Stimulated activated CD8-positive, alpha-beta memory T cell treated with anti-CD3 and anti-CD28 coated beads, Interleukin-12 subunit alpha, Interleukin-12 subunit beta, amount 100 ng/mL, for 24 hours (primary cell): ENCODE measurements at regions not wholly inside any gene's neighbourhood (a gene's known extent, or its start where the extent isn't known, plus 50 kb on each side); places are given as distances from the start of the nearest gene placed in this dataset.
"Not testable (repeated sequence)": the region's sequence is repeated elsewhere in the genome, so short reads cannot be mapped to it uniquely, and the experiment has no call there.

Experiments
- DNase-seq: peaks from one replicate; pipeline ENCODE4 v3.0.0-alpha.2; 2020; ENCODE audit errors: extremely low read depth

DNA sequence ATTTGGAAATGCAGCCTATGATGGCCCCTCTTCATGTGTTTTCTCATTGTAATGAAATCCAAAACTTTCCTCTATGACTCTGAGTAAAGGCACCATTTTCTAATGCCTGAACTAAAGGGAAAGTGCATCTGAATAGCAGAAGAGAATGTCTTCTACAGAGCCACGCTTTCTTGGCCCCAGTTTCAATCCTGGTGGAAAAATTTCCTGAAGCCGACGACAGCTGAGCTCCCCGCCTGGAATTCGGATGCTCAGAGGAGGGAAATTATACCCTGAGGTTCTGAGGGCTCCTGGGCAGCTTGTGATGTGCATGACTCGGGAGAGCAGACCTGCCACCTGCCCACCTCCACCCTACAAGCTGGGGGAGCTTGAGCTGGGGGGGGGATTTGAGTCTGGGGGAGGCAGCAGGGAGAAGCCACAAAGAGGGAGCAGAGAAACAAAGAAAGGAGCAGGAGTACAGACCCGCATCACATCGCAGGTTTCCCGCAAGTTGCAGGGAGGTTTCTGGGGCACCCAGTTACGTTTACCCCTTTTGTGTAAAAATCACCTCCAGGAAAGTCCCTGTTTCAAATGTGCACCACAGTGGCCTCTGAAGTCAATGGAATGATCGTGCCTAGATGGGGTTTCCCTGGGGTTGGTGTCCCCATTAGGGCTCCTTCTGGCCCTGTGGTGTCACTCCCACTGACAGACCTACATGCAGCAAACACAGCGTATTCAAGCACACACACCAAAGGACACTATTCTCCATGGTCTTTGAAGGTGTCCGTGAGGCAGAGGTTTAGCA is 145.6 kb upstream of the RBPJ start:
- no peak for DNase-seq

DNA sequence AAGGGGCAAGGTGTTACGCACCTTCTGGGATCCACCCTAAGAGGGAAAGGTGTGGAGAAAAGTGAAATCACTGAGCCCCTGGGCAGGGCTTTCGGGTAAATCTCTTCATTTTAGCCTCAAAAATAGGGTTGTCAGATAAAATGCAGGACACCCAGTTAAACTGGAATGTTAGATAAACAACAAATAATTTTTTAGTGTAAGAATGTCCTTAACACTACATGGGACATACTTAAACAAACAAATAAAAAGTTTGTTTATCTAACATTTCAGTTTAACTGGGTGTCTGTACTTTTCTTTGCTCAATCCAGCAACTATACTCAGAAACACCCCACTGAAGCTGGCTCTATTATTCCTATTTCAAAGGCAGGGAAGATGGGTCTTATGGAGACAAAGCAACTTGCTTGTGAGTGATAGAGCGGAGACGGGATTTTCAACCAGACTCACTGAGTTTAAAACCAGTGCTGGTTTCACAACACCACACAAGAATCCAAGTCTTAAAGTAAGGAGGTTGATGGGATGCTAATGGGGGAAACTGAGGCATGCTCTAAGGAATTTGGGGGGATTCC is 144.8 kb upstream of the RBPJ start:
- DNase-seq, result no peak

DNA sequence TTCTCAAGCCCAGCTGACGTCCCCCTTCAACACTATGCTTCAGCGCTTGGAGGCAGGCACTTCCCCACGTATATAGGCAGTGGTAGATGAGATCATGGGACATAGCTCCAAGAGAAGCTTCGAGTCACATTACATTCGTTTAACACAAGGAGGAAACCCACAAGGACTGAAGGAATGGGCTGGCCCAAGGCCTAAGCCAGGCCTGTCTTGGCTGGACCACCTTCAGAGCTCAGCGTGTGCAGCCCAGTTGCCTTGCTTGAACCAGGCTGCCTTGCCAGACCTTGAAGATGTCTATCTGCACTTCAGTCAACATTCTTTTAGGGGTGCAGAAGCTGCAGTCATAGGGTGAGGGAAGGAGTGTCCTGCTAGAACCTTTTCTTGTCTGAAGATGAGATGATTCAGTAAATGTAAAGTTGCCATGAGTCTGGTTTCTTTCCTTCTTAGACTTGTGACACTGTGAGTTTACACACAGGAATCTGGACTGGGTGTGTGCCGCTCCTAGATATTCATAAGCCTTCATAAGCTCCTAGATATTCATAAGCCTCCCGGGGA is 144.1 kb upstream of the RBPJ start:
- no peak for DNase-seq

- no peak for DNase-seq
Observed at GRCh38 chr4:26178854-26179253, 142.0 kb upstream of the RBPJ start.

GRCh38 chr4:26179316-26179760 is 141.5 kb upstream of the RBPJ start:
- no peak for DNase-seq

- no peak for DNase-seq
Observed at GRCh38 chr4:26181616-26182015, 139.2 kb upstream of the RBPJ start.

DNA sequence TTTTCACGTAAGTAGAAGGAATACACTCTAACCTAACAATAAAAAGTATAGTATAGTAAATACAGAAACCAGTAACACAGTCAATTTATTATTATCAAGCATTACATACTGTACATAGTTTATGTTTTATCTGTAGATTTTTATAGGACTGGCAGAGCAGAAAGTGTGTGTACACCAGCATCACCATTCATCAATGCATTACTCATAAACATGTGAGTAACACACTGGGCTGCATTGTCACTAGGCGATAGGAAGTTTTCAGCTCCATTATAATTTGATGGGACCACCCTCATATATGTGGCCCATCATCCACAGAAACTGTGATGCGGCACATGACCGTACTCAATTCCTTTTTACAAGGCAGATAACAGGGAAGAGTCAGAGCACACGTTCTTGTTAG is 137.8 kb upstream of the RBPJ start:
- no peak for DNase-seq

GRCh38 chr4:26185436-26185835 is 135.4 kb upstream of the RBPJ start:
- no peak for DNase-seq

GRCh38 chr4:26191353-26191752 is 129.5 kb upstream of the RBPJ start:
- DNase-seq, result no peak

DNA sequence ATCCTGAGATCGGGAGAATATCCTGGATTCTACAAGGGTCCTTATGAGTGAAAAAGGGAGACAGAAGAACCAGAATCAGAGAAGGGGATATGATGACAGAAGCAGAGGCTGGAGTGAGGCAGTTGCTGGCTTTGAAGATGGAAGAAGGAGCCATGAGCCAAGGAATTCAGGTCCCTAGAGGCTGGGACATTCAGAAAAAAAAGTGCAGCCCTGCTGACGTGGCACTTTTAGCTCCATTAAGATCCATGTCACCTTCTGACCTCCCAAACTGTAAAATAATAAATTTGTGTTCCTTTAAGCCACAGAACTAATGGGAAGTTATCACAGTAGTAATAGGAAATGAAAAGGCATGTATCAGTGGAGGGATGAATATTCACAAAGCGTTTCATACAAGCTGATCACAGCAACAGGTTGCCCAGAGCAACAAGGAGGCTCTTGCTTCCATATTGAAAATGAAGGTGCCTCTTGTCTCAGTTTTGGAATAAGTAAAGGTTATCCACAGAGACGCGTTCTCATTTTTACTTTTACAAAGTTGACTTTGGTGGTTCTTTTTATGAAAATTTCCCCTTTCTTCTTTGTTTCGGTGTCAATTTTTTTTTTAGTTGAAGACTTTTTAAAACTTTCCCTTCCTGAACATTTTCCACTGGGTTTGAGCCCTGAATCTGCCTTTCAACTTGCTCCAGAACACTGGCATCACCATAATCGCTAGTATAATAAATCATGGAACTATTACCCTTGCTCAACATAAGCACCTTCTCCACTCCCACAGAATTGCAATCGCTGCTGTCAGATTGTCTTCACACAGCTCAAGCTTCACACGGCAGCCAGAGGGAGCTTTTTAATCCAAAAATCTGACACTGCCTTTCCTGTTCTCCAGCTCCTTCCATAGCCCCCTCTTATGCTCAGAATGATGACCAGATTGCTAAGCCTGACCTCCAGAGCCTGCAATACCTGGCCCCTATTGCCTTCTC is 127.6 kb upstream of the RBPJ start:
- DNase-seq, result no peak

DNA sequence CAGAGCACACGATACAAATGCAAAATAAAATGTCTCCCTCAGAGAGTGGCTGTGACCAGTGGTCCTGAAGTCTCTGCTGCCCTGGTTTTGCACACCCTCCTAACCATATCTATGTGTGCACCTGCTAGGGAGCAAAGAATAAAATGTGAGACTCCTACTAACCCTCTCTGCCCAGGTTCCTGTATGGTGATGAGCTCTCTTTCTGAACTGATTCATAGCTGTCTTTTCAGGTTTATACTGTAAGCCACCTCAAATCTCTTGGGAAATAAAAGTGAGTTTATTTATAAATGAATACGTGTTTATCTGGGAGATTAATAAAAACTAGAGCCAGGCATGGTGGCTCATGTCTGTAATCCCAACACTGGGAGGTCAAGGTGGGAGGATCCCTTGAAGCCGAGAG is 126.0 kb upstream of the RBPJ start:
- DNase-seq, result no peak

- no peak for DNase-seq
Observed at GRCh38 chr4:26196567-26196966, 124.2 kb upstream of the RBPJ start.

DNA sequence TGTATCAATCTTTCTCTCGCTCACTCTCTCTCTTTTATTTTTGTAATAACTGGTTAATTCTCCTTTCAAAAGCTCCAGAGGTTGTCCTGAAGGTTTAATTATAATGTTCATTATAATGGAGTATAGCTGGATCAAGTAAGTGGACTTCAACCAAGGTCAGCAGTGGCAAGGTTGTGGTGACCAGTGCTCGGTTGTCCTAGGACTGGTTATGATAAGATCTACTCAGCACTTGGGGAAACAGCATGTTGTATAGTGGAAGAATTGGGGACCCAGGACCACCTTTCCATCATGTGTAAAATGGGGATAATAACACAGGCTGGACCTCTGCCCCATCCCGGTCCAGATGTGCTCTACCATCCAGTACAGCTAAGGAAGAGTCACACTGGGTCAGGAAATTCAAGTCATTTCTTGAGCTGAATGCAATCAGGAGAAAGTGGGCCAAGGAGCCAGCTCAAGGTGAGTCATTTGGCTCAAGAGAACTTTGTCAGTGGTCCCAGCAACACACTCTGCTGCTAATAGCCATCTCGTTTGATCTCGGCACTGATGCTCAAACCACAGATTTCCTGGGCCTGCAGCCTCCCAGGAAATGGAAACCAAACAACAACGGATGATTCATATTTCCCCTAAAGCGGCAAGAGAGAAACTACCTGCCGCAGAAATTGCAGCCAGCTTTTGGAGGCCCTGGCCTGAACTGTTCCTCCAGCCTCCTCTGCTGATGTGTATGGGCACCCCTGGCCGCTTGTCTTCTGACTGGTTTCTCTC is 123.6 kb upstream of the RBPJ start:
- DNase-seq, result peak; percentile 48

GRCh38 chr4:26198931-26199330 is 121.9 kb upstream of the RBPJ start:
- DNase-seq, result not testable (repeated sequence)

- no peak for DNase-seq
Observed at GRCh38 chr4:26199596-26199995, 121.2 kb upstream of the RBPJ start.

- DNase-seq, result no peak
Observed at GRCh38 chr4:26201120-26201519, 119.7 kb upstream of the RBPJ start.

GRCh38 chr4:26204249-26204825 is 116.5 kb upstream of the RBPJ start:
- DNase-seq, result no peak

DNA sequence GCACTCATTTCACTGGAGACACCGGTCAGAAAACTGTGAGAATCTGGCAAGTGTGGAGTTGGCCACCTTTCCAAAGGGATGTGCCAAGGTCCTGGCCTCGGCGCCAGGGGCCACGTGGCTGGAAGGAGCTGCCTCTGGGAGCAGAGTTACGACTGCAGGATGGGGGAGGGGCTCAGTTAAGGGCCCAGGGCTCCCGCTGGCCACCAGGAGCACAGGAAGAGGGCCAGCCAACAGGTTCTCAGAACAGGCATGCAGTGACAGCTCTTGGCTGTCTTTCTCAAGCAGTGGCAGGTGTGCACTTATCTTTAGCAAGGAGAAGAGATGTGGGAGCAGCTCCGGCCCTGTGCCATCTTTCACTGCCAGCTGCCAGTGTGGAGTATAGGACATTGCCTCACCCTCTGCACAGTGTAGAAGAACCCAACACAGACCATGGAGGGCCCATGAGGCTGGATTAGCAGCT is 115.9 kb upstream of the RBPJ start:
- no peak for DNase-seq

DNA sequence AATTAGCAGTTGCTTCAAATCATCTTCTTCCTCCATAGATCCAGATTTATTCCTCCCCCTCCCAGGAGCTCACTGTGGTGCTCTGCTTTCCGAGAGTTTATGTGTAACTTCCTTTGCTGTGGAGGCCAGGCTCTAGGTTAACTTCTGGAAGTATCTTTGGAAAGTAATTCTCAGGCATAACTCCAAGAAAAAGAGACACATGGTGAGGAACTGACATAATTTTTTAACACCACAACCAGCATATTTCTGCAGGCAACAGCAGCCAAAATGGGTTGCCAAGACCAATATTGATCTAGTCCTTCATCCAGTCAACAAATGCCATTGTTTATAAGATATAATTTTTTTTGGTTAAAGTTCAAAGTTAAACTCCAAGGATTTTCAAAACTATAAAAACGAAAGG is 114.5 kb upstream of the RBPJ start:
- DNase-seq, result no peak

GRCh38 chr4:26206999-26207398 is 113.8 kb upstream of the RBPJ start:
- no peak for DNase-seq

DNA sequence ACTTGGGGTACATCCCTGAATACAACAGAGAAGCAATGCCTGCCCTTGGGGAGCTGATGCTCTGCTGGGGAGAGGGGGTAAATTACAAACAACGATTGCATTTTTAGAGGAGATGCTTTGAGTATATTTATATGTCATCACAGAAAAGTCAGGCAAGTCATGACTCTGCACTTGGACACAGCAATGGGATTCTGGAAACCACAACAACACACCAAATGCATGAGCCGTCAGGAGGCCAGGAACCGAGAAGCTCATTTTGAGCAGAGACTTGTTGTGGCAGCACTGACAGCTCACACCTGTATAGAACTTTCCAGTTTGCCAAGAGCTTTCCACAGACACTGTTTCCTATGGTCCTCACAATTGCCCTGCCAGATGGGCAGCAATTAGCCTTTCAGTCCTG is 113.2 kb upstream of the RBPJ start:
- DNase-seq, result no peak
